ENCODE measurements at regions not wholly inside any gene's neighbourhood (a gene's known extent, or its start where the extent isn't known, plus 50 kb on each side); places are given as distances from the start of the nearest gene placed in this dataset.
"Not testable (repeated sequence)": the region's sequence is repeated elsewhere in the genome, so short reads cannot be mapped to it uniquely, and the experiment has no call there.

- TF ChIP-seq RFX5 (IDR thresholded peaks at IDR 0.05; ENCODE audit: low read length); MAX (IDR thresholded peaks at IDR 0.05; ENCODE audit: low read depth): not testable (repeated sequence)
Measured at GRCh38 chr14:30244348-30244747, 314.6 kb upstream of the G2E3 start.

All from SK-N-SH (cell line).